GM21723 (cell line): ENCODE measurements at regions not wholly inside any gene's neighbourhood (a gene's known extent, or its start where the extent isn't known, plus 50 kb on each side); places are given as distances from the start of the nearest gene placed in this dataset.

Experiments used
- ATAC-seq: cut with Tn5 transposase; IDR thresholded peaks from one replicate; pipeline ENCODE4 v1.9.1; 2021; ENCODE audit warnings: mild to moderate bottlenecking, moderate library complexity; ENCODE audit not compliant: unreplicated experiment

GRCh38 chr20:58112017-58112781 lies 116.3 kb downstream of the ANKRD60 start:
- ATAC-seq, result no peak

- ATAC-seq, result no peak
Observed at GRCh38 chr20:58111310-58112016, 117.0 kb downstream of the ANKRD60 start.

- no peak for ATAC-seq
Observed at GRCh38 chr20:58109918-58110635, 118.4 kb downstream of the ANKRD60 start.

- no peak for ATAC-seq
Observed at GRCh38 chr20:58109126-58109880, 119.2 kb downstream of the ANKRD60 start.

- no peak for ATAC-seq
Observed at GRCh38 chr20:58107533-58107932, 120.9 kb downstream of the ANKRD60 start.

GRCh38 chr20:58106143-58106750 lies 122.2 kb downstream of the ANKRD60 start:
- no peak for ATAC-seq

- ATAC-seq, result no peak
Observed at GRCh38 chr20:58103961-58104360, 124.5 kb downstream of the ANKRD60 start.

- ATAC-seq, result no peak
Observed at GRCh38 chr20:58103517-58103904, 124.9 kb downstream of the ANKRD60 start.

- no peak for ATAC-seq
Observed at GRCh38 chr20:58102744-58103516, 125.5 kb downstream of the ANKRD60 start.

GRCh38 chr20:58102261-58102660 lies 126.2 kb downstream of the ANKRD60 start:
- no peak for ATAC-seq

- no peak for ATAC-seq
Observed at GRCh38 chr20:58100731-58101356, 127.6 kb downstream of the ANKRD60 start.

- ATAC-seq, result no peak
Observed at GRCh38 chr20:58099956-58100730, 128.3 kb downstream of the ANKRD60 start.

GRCh38 chr20:58099291-58099935 lies 129.0 kb downstream of the ANKRD60 start:
- ATAC-seq, result no peak

- ATAC-seq, result no peak
Observed at GRCh38 chr20:58098571-58098970, 129.9 kb downstream of the ANKRD60 start.

- no peak for ATAC-seq
Observed at GRCh38 chr20:58097943-58098342, 130.5 kb downstream of the ANKRD60 start.

GRCh38 chr20:58097429-58097828 lies 131.0 kb downstream of the ANKRD60 start:
- no peak for ATAC-seq

GRCh38 chr20:58096880-58097423 lies 131.5 kb downstream of the ANKRD60 start:
- ATAC-seq, result no peak

- ATAC-seq, result no peak
Observed at GRCh38 chr20:58094698-58095097, 133.8 kb downstream of the ANKRD60 start.
